Activated CD4-positive, CD25-positive, alpha-beta regulatory T cell treated with anti-CD3 and anti-CD28 coated beads, Interleukin-2, amount 50 U/mL, for 24 hours (primary cell): ENCODE measurements at regions not wholly inside any gene's neighbourhood (a gene's known extent, or its start where the extent isn't known, plus 50 kb on each side); places are given as distances from the start of the nearest gene placed in this dataset.
"Not testable (repeated sequence)": the region's sequence is repeated elsewhere in the genome, so short reads cannot be mapped to it uniquely, and the experiment has no call there.

Experiments used
- ATAC-seq, 2 donors: fragments of 150-1000 bp; cut with Tn5 transposase; one replicate each; pipeline ENCODE4 v1.10.0; 2021; ENCODE audit warnings: mild to moderate bottlenecking in 1 of 2, moderate library complexity in 1 of 2

- ATAC-seq = no peak
Measured at GRCh38 chr13:80679423-80679822, 338.5 kb upstream of the SPRY2 start.

GRCh38 chr13:80677227-80677626 lies 336.3 kb upstream of the SPRY2 start:
- ATAC-seq = no peak

GRCh38 chr13:80675442-80675841 lies 334.5 kb upstream of the SPRY2 start:
- ATAC-seq = not testable (repeated sequence)

GRCh38 chr13:80671773-80672172 lies 330.8 kb upstream of the SPRY2 start:
- no peak for ATAC-seq

- no peak for ATAC-seq
Measured at GRCh38 chr13:80669112-80669511, 328.2 kb upstream of the SPRY2 start.

GRCh38 chr13:80668452-80668851 lies 327.5 kb upstream of the SPRY2 start:
- no peak for ATAC-seq

- no peak for ATAC-seq
Measured at GRCh38 chr13:80666782-80667552, 326.0 kb upstream of the SPRY2 start.

GRCh38 chr13:80665792-80666333 lies 324.9 kb upstream of the SPRY2 start:
- ATAC-seq = no peak

GRCh38 chr13:80664950-80665349 lies 324.0 kb upstream of the SPRY2 start:
- no peak for ATAC-seq

- ATAC-seq = no peak
Measured at GRCh38 chr13:80663788-80664187, 322.9 kb upstream of the SPRY2 start.

- no peak for ATAC-seq
Measured at GRCh38 chr13:80658705-80659104, 317.8 kb upstream of the SPRY2 start.

- ATAC-seq = no peak
Measured at GRCh38 chr13:80656512-80656904, 315.6 kb upstream of the SPRY2 start.

GRCh38 chr13:80655778-80656511 lies 315.0 kb upstream of the SPRY2 start:
- no peak for ATAC-seq

GRCh38 chr13:80654638-80655249 lies 313.8 kb upstream of the SPRY2 start:
- ATAC-seq = no peak

- no peak for ATAC-seq
Measured at GRCh38 chr13:80649274-80649673, 308.3 kb upstream of the SPRY2 start.

- ATAC-seq = no peak
Measured at GRCh38 chr13:80642641-80643040, 301.7 kb upstream of the SPRY2 start.

GRCh38 chr13:80633251-80633650 lies 292.3 kb upstream of the SPRY2 start:
- ATAC-seq = no peak

GRCh38 chr13:80630685-80631121 lies 289.8 kb upstream of the SPRY2 start:
- no peak for ATAC-seq

- no peak for ATAC-seq
Measured at GRCh38 chr13:80618781-80619180, 277.9 kb upstream of the SPRY2 start.

GRCh38 chr13:80612804-80613203 lies 271.9 kb upstream of the SPRY2 start:
- ATAC-seq = no peak

GRCh38 chr13:80611310-80611709 lies 270.4 kb upstream of the SPRY2 start:
- no peak for ATAC-seq

GRCh38 chr13:80605716-80606115 lies 264.8 kb upstream of the SPRY2 start:
- no peak for ATAC-seq

- ATAC-seq = no peak
Measured at GRCh38 chr13:80605011-80605410, 264.1 kb upstream of the SPRY2 start.

- no peak for ATAC-seq
Measured at GRCh38 chr13:80604098-80604497, 263.2 kb upstream of the SPRY2 start.
